ENCODE measurements at regions not wholly inside any gene's neighbourhood (a gene's known extent, or its start where the extent isn't known, plus 50 kb on each side); places are given as distances from the start of the nearest gene placed in this dataset.

- Histone ChIP-seq H3K27ac (no peak overlapping the region), H3K9me3 (no peaks in the 10 kb centered on the region), H3K4me3 (no peak overlapping the region), H3K4me1 (ENCODE audit: insufficient read depth) (no peaks in the 10 kb centered on the region), H3K36me3 (no peaks in the 10 kb centered on the region), H3K27me3 (no peaks in the 10 kb centered on the region)
- 62 to 72% (median 66%) methylated on average over 7 of the region's 7 CpGs for WGBS, 3 donors
- no peak for DNase-seq
- TF ChIP-seq POLR2A (IDR thresholded peaks at IDR 0.05): no peak
- TF ChIP-seq EP300 (IDR thresholded peaks at IDR 0.05): no peak
- TF ChIP-seq CTCF (IDR thresholded peaks at IDR 0.05): no peak
- intact Hi-C loops (cut with DNase I): no loop called here
Observed at GRCh38 chr11:122323754-122324421, 207.9 kb upstream of the BLID start.

GRCh38 chr11:122322329-122322728 is 206.3 kb upstream of the BLID start:
- TF ChIP-seq EP300 (IDR thresholded peaks at IDR 0.05) (no peak), POLR2A (IDR thresholded peaks at IDR 0.05) (no peak), CTCF (IDR thresholded peaks at IDR 0.05) (no peak)
- intact Hi-C loops (cut with DNase I): no loop called here
- H3K27ac ChIP-seq: no peak overlapping the region
- no peaks in the 10 kb centered on the region for H3K4me1 ChIP-seq (ENCODE audit: insufficient read depth)
- WGBS, 3 donors: 22 to 37% (median 27%) methylated on average over 3 of the region's 3 CpGs
- H3K36me3 ChIP-seq: no peaks in the 10 kb centered on the region
- no peak for DNase-seq
- H3K4me3 ChIP-seq: no peak overlapping the region
- no peaks in the 10 kb centered on the region for H3K9me3 ChIP-seq
- no peaks in the 10 kb centered on the region for H3K27me3 ChIP-seq

- Histone ChIP-seq H3K9me3 (no peaks in the 10 kb centered on the region), H3K27me3 (no peaks in the 10 kb centered on the region), H3K4me1 (ENCODE audit: insufficient read depth) (no peaks in the 10 kb centered on the region), H3K4me3 (no peak overlapping the region), H3K36me3 (no peaks in the 10 kb centered on the region), H3K27ac (no peak overlapping the region)
- intact Hi-C loops (cut with DNase I): no loop called here
- DNase-seq: no peak
- whole genome bisulfite sequencing, 3 donors: 60 to 73% (median 67%) methylated on average over 2 of the region's 2 CpGs
- TF ChIP-seq CTCF (IDR thresholded peaks at IDR 0.05) (no peak), POLR2A (IDR thresholded peaks at IDR 0.05) (no peak), EP300 (IDR thresholded peaks at IDR 0.05) (no peak)
Observed at GRCh38 chr11:122320671-122321070, 204.7 kb upstream of the BLID start.

GRCh38 chr11:122319691-122320620 is 203.9 kb upstream of the BLID start:
- H3K27ac ChIP-seq: no peak overlapping the region
- H3K36me3 ChIP-seq: no peaks in the 10 kb centered on the region
- H3K4me3 ChIP-seq: no peak overlapping the region
- no peak for TF ChIP-seq CTCF (IDR thresholded peaks at IDR 0.05)
- TF ChIP-seq POLR2A (IDR thresholded peaks at IDR 0.05): no peak
- TF ChIP-seq EP300 (IDR thresholded peaks at IDR 0.05): no peak
- intact Hi-C loops (cut with DNase I): no loop called here
- no peaks in the 10 kb centered on the region for H3K27me3 ChIP-seq
- WGBS, 3 donors: 56 to 72% (median 64%) methylated on average over 8 of the region's 8 CpGs
- H3K4me1 ChIP-seq (ENCODE audit: insufficient read depth): no peaks in the 10 kb centered on the region
- DNase-seq: no peak
- H3K9me3 ChIP-seq: no peaks in the 10 kb centered on the region

Measured in ovary (tissue), 7 donors.